A549 (cell line): ENCODE measurements at regions not wholly inside any gene's neighbourhood (a gene's known extent, or its start where the extent isn't known, plus 50 kb on each side); places are given as distances from the start of the nearest gene placed in this dataset.

Source experiments
- ATAC-seq, 2 experiments: fragments of 200-7000 bp in 1 of 2; fragments of >200 bp in 1 of 2; cut with Nextera tagmentation in 1 of 2; cut with Tn5 transposase in 1 of 2; 3 replicates each; pipeline versions ENCODE4 v1.8.0 to v1.9.1; 2018 to 2020; ENCODE audit warnings: mild to moderate bottlenecking in 1 of 2, moderate library complexity in 1 of 2
- CTCF ChIA-PET: fragments of 300-600 bp; sonication (Branson Sonifier 250); formaldehyde crosslinking; extraction: SDS; loops from one replicate; lab custom pipeline; 2021; ENCODE audit warnings: antibody characterized with exemption, inconsistent platforms; lab: Yijun Ruan, JAX
- POLR2A ChIA-PET: fragments of 350-600 bp; formaldehyde crosslinking; extraction: SDS; loops from one replicate; lab custom pipeline; 2021; ENCODE audit warnings: antibody characterized with exemption, inconsistent platforms; lab: Yijun Ruan, JAX
- DNase-seq, 2 experiments: peaks; one replicate each; pipeline versions ENCODE4 v3.0.0 to v3.0.0-alpha.2; 2011 to 2016; ENCODE audit warnings: low read depth in 1 of 2, low spot score in 1 of 2
- FAIRE-seq: peaks from 2 replicates; lab custom pipeline; 2011; peaks lifted over from hg19 to GRCh38; lab: Jason Lieb, UNC
- H3K27ac ChIP-seq, 2 experiments: fragments of >200 bp; sonication (Bioruptor Twin); formaldehyde crosslinking; 3 replicates each; pipeline ENCODE4 v1.5.1; 2016 to 2017
- H3K4me1 ChIP-seq: fragments of >200 bp; sonication (Bioruptor Twin); formaldehyde crosslinking; 3 replicates; pipeline ENCODE4 v1.6.1; 2016
- H3K4me2 ChIP-seq: fragments of >200 bp; sonication (Bioruptor Twin); formaldehyde crosslinking; 3 replicates; pipeline ENCODE4 v1.6.1; 2016
- H3K4me3 ChIP-seq: fragments of >200 bp; sonication (Bioruptor Twin); formaldehyde crosslinking; 3 replicates; pipeline ENCODE4 v1.5.1; 2016
- H3K9me3 ChIP-seq: fragments of >200 bp; sonication (Bioruptor Twin); formaldehyde crosslinking; 3 replicates; pipeline ENCODE4 v1.6.1; 2016
- CBX2 ChIP-seq: fragments of 200-600 bp; sonication (generic); IDR thresholded peaks from 2 replicates; pipeline ENCODE4 v1.6.1; 2016; ENCODE audit warnings: low read depth, mild to moderate bottlenecking, borderline replicate concordance
- CBX8 ChIP-seq: fragments of 200-600 bp; sonication (generic); IDR thresholded peaks from 2 replicates; pipeline ENCODE4 v1.6.1; 2016
- CEBPB ChIP-seq, 2 experiments: fragments of >200 bp in 1 of 2; sonication (Bioruptor Twin) in 1 of 2; formaldehyde crosslinking in 1 of 2; IDR thresholded peaks; 2 replicates each; pipeline ENCODE4 v1.6.1; 2012 to 2016
- CHD2 ChIP-seq: fragments of 150-350 bp; IDR thresholded peaks from 2 replicates; pipeline ENCODE4 v1.6.1; 2014; ENCODE audit warnings: low read length; ENCODE audit not compliant: partially characterized antibody
- EHF ChIP-seq: fragments of 250-450 bp; sonication (Bioruptor Pico); IDR thresholded peaks from 2 replicates; pipeline ENCODE4 v1.5.0; 2020; ENCODE audit warnings: mild to moderate bottlenecking
- EHMT2 ChIP-seq: fragments of 200-600 bp; sonication (generic); IDR thresholded peaks from 2 replicates; pipeline ENCODE4 v1.6.1; 2016; ENCODE audit warnings: antibody characterized with exemption, low read depth, mild to moderate bottlenecking, moderate library complexity
- FOSB ChIP-seq: fragments of 250-450 bp; sonication (Bioruptor Pico); IDR thresholded peaks from 2 replicates; pipeline ENCODE4 v1.5.0; 2020; ENCODE audit warnings: mild to moderate bottlenecking, moderate library complexity
- FOSL2 ChIP-seq, 2 experiments: fragments of 450-650 bp in 1 of 2; fragments of >200 bp in 1 of 2; sonication (Bioruptor Twin) in 1 of 2; formaldehyde crosslinking; IDR thresholded peaks; 2 replicates each; pipeline versions ENCODE4 v1.5.0 to v1.6.1; 2016 to 2020; ENCODE audit warnings: mild to moderate bottlenecking in 1 of 2, moderate library complexity in 1 of 2
- HEYL ChIP-seq: fragments of 250-450 bp; sonication (Bioruptor Pico); IDR thresholded peaks from 2 replicates; pipeline ENCODE4 v1.8.0; 2021; ENCODE audit warnings: mild to moderate bottlenecking, moderate library complexity
- HOXA7 ChIP-seq: fragments of 250-450 bp; sonication (Bioruptor Pico); IDR thresholded peaks from 2 replicates; pipeline ENCODE4 v1.5.0; 2020; ENCODE audit warnings: mild to moderate bottlenecking, moderate library complexity
- HOXB5 ChIP-seq: fragments of 250-450 bp; sonication (Bioruptor Pico); IDR thresholded peaks from 2 replicates; pipeline ENCODE4 v1.5.0; 2020; ENCODE audit warnings: mild to moderate bottlenecking, moderate library complexity
- JUN ChIP-seq, 2 experiments: fragments of >200 bp; sonication (Bioruptor Twin); formaldehyde crosslinking; IDR thresholded peaks; 2 replicates in 1 of 2; 3 replicates in 1 of 2; pipeline ENCODE4 v1.6.1; 2016 to 2017
- KDM5A ChIP-seq: fragments of 200-600 bp; sonication (generic); IDR thresholded peaks from 2 replicates; pipeline ENCODE4 v1.6.1; 2016; ENCODE audit warnings: antibody characterized with exemption, mild to moderate bottlenecking
- MAZ ChIP-seq: fragments of 150-350 bp; IDR thresholded peaks from 2 replicates; pipeline ENCODE4 v1.6.1; 2014; ENCODE audit warnings: antibody characterized with exemption, low read depth, low read length, borderline replicate concordance
- MYC ChIP-seq: IDR thresholded peaks from 2 replicates; pipeline ENCODE4 v1.6.1; 2012; ENCODE audit warnings: mild to moderate bottlenecking, inconsistent platforms, low read length, improper control_type of control experiment, borderline replicate concordance
- NPAS2 ChIP-seq: fragments of 250-450 bp; sonication (Bioruptor Pico); IDR thresholded peaks from 2 replicates; pipeline ENCODE4 v1.8.0; 2022; ENCODE audit warnings: mild to moderate bottlenecking, moderate library complexity, borderline replicate concordance
- PHF8 ChIP-seq: fragments of 200-600 bp; sonication (generic); IDR thresholded peaks from 2 replicates; pipeline ENCODE4 v1.6.1; 2016; ENCODE audit warnings: low read depth, mild to moderate bottlenecking, antibody characterized with exemption, moderate library complexity, borderline replicate concordance
- POLR2AphosphoS2 ChIP-seq: conservative IDR thresholded peaks from 2 replicates; pipeline ENCODE4 v1.6.1; 2012; ENCODE audit warnings: low read length, improper control_type of control experiment, inconsistent platforms
- RAD21 ChIP-seq, 2 experiments: fragments of >200 bp in 1 of 2; sonication (Bioruptor Twin) in 1 of 2; formaldehyde crosslinking in 1 of 2; IDR thresholded peaks in 1 of 2; conservative IDR thresholded peaks in 1 of 2; 2 replicates in 1 of 2; 3 replicates in 1 of 2; pipeline ENCODE4 v1.6.1; 2012 to 2018; ENCODE audit warnings: inconsistent platforms in 1 of 2
- RCOR1 ChIP-seq: fragments of 150-350 bp; IDR thresholded peaks from 2 replicates; pipeline ENCODE4 v1.6.1; 2014; ENCODE audit warnings: antibody characterized with exemption, low read length, low read depth
- SREBF2 ChIP-seq: fragments of 450-650 bp; IDR thresholded peaks from 2 replicates; pipeline ENCODE4 v1.6.1; 2014; ENCODE audit warnings: mild to moderate bottlenecking, moderate library complexity
- TFCP2L1 ChIP-seq: fragments of 250-450 bp; sonication (Bioruptor Pico); IDR thresholded peaks from 2 replicates; pipeline ENCODE4 v1.5.0; 2021; ENCODE audit warnings: mild to moderate bottlenecking
- ZFP36 ChIP-seq: fragments of 450-650 bp; IDR thresholded peaks from 2 replicates; pipeline ENCODE4 v1.6.1; 2014; ENCODE audit warnings: borderline replicate concordance; ENCODE audit not compliant: partially characterized antibody
- ZNF302 ChIP-seq: fragments of 250-450 bp; sonication (Bioruptor Pico); IDR thresholded peaks from 2 replicates; pipeline ENCODE4 v1.9.0; 2021; ENCODE audit warnings: inconsistent platforms, mild to moderate bottlenecking, moderate library complexity
- WGBS: methylation state at CpG from one replicate; pipeline ENCODE4 v1.1.6; 2017; ENCODE audit errors: missing lambda C conversion rate; 5-methylcytosine and 5-hydroxymethylcytosine counted together
- TF ChIP-seq, protein P1 (sequence below): fragments of >200 bp; sonication (Bioruptor Twin); formaldehyde crosslinking; IDR thresholded peaks from 3 replicates; pipeline ENCODE4 v1.6.1; 2016
- TF ChIP-seq, protein P2 (sequence below): fragments of 250-450 bp; sonication (Bioruptor Pico); IDR thresholded peaks from 2 replicates; pipeline ENCODE4 v1.5.0; 2021; ENCODE audit warnings: mild to moderate bottlenecking, moderate library complexity, borderline replicate concordance
- TF ChIP-seq, protein P3 (sequence below): IDR thresholded peaks from 2 replicates; pipeline ENCODE4 v1.6.1; 2012
- TF ChIP-seq, protein P4 (sequence below): fragments of 250-450 bp; sonication (Bioruptor Pico); IDR thresholded peaks from 2 replicates; pipeline ENCODE4 v1.5.0; 2020; ENCODE audit warnings: low read depth, mild to moderate bottlenecking, moderate library complexity

DNA sequence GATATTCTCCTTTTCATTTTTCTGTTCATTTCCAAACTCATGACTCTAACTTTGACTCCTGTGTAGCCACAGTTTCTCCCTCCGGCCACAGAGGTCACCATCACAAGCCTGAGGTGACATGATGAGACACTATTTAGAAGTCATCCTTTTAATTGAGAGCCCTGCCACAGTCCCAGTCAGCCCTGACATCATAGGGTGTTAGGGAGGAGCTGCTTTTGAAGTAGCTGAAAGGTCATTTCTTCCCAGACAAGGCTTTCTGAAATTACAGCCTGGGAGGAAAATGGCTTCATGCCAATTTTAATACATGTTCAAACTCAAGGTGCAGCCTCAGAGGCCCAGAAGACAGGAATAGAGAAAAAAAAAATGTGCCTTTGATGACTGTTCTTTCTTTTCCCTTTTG is 532.8 kb upstream of the TGFBR2 start:
- H3K4me1 ChIP-seq, result peaks cover 9% of the 10 kb centered on the region; the same call in 1 of the 3 replicates
- POLR2A ChIA-PET, result no interaction called here
- H3K4me3 ChIP-seq, result no peak overlapping the region
- peak in 1 of 2 experiments; percentile 18 for DNase-seq
- TF ChIP-seq CHD2 (no peak), HOXA7 (no peak)
- TF ChIP-seq, all 56 proteins: peak for 0
- 0 out of 3 replicates have a peak, but pooled peaks cover 6% of the 10 kb centered on the region for H3K9me3 ChIP-seq
- ATAC-seq (no peak), FAIRE-seq (no peak)
- H3K27ac ChIP-seq, result no peak overlapping the region
- peak overlapping the region; percentile 15; the same call in 1 of the 3 replicates for H3K4me2 ChIP-seq
- 56% methylated on average over 1 of the region's 1 CpG for WGBS
- CTCF ChIA-PET, result interaction anchor here (1.1 to 1.2 kb wide), 2 partner anchors 9 to 620 kb away, joined by 3 read pairs; no protein-coding TSS in a partner anchor

DNA sequence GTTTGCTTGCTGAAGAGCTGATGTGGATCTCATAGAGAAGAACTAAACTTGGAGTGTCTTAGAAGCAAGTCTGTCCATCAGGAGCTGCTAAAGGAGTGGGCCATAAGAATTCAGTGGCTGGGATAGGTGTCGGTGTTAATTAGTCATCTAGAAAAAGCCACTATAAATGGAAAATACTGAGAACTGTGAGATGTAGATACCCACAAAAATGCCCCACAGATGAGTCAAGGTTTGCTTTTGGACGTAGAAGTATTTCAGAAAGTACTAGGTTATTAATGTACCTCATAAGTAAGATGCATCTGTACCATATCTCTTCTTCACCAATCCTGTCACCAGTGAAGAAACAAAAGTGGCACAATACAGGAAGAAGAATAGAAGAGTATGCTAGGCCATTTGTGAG is 530.9 kb upstream of the TGFBR2 start:
- FAIRE-seq (no peak), DNase-seq (no peak), ATAC-seq (no peak)
- H3K9me3 ChIP-seq, result 0 out of 3 replicates have a peak, but pooled peaks cover 6% of the 10 kb centered on the region
- WGBS, result 60% methylated on average over 2 of the region's 2 CpGs
- ChIA-PET POLR2A (no interaction called here), CTCF (no interaction called here)
- no peak overlapping the region for H3K27ac ChIP-seq
- H3K4me3 ChIP-seq, result no peak overlapping the region
- TF ChIP-seq EHMT2, result no peak
- TF ChIP-seq RCOR1, result no peak
- no peak for TF ChIP-seq TFCP2L1
- no peak for TF ChIP-seq RAD21 (conservative IDR thresholded peaks at IDR 0.05 in 1 of 2, IDR thresholded peaks at IDR 0.05 in 1 of 2)
- no peak for TF ChIP-seq POLR2AphosphoS2
- TF ChIP-seq MAZ, result no peak
- no peak for TF ChIP-seq CHD2
- TF ChIP-seq FOSL2 (IDR thresholded peaks at IDR 0.05), result no peak
- TF ChIP-seq FOSL2 (CRISPR knock-in tag; IDR thresholded peaks at IDR 0.05), result no peak
- TF ChIP-seq JUN (IDR thresholded peaks at IDR 0.05), result no peak
- TF ChIP-seq CEBPB (IDR thresholded peaks at IDR 0.05), result no peak
- no peak for TF ChIP-seq SREBF2
- TF ChIP-seq, protein P1, sequence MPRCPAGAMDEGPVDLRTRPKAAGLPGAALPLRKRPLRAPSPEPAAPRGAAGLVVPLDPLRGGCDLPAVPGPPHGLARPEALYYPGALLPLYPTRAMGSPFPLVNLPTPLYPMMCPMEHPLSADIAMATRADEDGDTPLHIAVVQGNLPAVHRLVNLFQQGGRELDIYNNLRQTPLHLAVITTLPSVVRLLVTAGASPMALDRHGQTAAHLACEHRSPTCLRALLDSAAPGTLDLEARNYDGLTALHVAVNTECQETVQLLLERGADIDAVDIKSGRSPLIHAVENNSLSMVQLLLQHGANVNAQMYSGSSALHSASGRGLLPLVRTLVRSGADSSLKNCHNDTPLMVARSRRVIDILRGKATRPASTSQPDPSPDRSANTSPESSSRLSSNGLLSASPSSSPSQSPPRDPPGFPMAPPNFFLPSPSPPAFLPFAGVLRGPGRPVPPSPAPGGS, result no peak
- no peak for TF ChIP-seq HOXB5
- TF ChIP-seq CBX2, result no peak
- TF ChIP-seq KDM5A, result no peak
- TF ChIP-seq MYC, result no peak
- TF ChIP-seq HEYL (CRISPR knock-in tag), result no peak
- TF ChIP-seq FOSB (CRISPR knock-in tag), result no peak
- no peak for TF ChIP-seq EHF (CRISPR knock-in tag)
- TF ChIP-seq, protein P2, sequence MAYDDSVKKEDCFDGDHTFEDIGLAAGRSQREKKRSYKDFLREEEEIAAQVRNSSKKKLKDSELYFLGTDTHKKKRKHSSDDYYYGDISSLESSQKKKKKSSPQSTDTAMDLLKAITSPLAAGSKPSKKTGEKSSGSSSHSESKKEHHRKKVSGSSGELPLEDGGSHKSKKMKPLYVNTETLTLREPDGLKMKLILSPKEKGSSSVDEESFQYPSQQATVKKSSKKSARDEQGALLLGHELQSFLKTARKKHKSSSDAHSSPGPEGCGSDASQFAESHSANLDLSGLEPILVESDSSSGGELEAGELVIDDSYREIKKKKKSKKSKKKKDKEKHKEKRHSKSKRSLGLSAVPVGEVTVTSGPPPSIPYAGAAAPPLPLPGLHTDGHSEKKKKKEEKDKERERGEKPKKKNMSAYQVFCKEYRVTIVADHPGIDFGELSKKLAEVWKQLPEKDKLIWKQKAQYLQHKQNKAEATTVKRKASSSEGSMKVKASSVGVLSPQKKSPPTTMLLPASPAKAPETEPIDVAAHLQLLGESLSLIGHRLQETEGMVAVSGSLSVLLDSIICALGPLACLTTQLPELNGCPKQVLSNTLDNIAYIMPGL, result no peak
- H3K4me2 ChIP-seq, result no peak overlapping the region
- peaks cover 9% of the 10 kb centered on the region; the same call in 1 of the 3 replicates for H3K4me1 ChIP-seq

DNA sequence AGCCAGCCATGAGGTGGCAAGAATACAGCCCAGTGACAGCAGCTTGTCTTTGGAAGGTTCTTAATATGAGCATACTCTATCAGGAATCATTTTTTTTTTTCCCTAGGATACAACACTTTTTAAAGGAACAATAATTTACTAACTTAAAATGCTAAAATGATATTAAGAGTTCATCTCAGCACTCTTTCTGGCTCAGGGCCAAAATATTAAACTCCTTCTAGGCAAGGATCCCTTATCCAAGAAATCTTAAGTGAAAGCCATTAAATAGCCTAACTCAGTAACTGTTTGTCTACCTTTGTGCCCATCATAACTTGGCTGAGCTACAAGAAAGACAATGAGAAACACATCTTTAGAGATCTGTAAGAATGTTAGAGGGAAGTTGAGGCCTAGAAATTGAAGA is 529.5 kb upstream of the TGFBR2 start:
- DNase-seq (no peak), FAIRE-seq (no peak), ATAC-seq (no peak)
- H3K27ac ChIP-seq, result no peak overlapping the region
- 0 out of 3 replicates have a peak, but pooled peaks cover 6% of the 10 kb centered on the region for H3K9me3 ChIP-seq
- H3K4me1 ChIP-seq, result peaks cover 15% of the 10 kb centered on the region
- H3K4me3 ChIP-seq, result no peak overlapping the region
- CTCF ChIA-PET, result interaction anchor here (0.6 to 0.7 kb wide), 2 partner anchors 909 to 1524 kb away, joined by 3 to 4 read pairs; no protein-coding TSS in a partner anchor
- H3K4me2 ChIP-seq, result no peak overlapping the region
- POLR2A ChIA-PET, result no interaction called here
- TF ChIP-seq HOXB5 (no peak), ZFP36 (no peak), CBX2 (no peak), NPAS2 (CRISPR knock-in tag) (no peak), ZNF302 (CRISPR knock-in tag) (no peak), EHF (CRISPR knock-in tag) (no peak), TFCP2L1 (no peak), CBX8 (no peak), PHF8 (no peak), CHD2 (no peak)
- TF ChIP-seq, protein P3, sequence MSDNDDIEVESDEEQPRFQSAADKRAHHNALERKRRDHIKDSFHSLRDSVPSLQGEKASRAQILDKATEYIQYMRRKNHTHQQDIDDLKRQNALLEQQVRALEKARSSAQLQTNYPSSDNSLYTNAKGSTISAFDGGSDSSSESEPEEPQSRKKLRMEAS, result no peak
- TF ChIP-seq, protein P4, sequence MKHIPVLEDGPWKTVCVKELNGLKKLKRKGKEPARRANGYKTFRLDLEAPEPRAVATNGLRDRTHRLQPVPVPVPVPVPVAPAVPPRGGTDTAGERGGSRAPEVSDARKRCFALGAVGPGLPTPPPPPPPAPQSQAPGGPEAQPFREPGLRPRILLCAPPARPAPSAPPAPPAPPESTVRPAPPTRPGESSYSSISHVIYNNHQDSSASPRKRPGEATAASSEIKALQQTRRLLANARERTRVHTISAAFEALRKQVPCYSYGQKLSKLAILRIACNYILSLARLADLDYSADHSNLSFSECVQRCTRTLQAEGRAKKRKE, result no peak
